Liver (tissue), 3 donors: ENCODE measurements at regions not wholly inside any gene's neighbourhood (a gene's known extent, or its start where the extent isn't known, plus 50 kb on each side); places are given as distances from the start of the nearest gene placed in this dataset.

Source experiments
- EGR1 ChIP-seq, 2 donors: IDR thresholded peaks; 2 replicates each; pipeline ENCODE4 v1.6.1; 2016 to 2018; ENCODE audit warnings: antibody characterized with exemption in 2 of 2, low read depth in 2 of 2
- HNF4G ChIP-seq: IDR thresholded peaks from 2 replicates; pipeline ENCODE4 v1.6.1; 2016; ENCODE audit warnings: antibody characterized with exemption
- MAX ChIP-seq: IDR thresholded peaks from 2 replicates; pipeline ENCODE4 v1.6.1; 2016; ENCODE audit warnings: antibody characterized with exemption
- REST ChIP-seq: IDR thresholded peaks from 2 replicates; pipeline ENCODE4 v1.6.1; 2016; ENCODE audit warnings: antibody characterized with exemption, mild to moderate bottlenecking
- RXRA ChIP-seq, 2 donors: IDR thresholded peaks; 2 replicates each; pipeline ENCODE4 v1.6.1; 2017 to 2018; ENCODE audit warnings: antibody characterized with exemption in 2 of 2, mild to moderate bottlenecking in 1 of 2
- TAF1 ChIP-seq: conservative IDR thresholded peaks from 2 replicates; pipeline ENCODE4 v1.6.1; 2016; ENCODE audit warnings: antibody characterized with exemption, mild to moderate bottlenecking
- YY1 ChIP-seq: IDR thresholded peaks from 2 replicates; pipeline ENCODE4 v1.6.1; 2016; ENCODE audit warnings: antibody characterized with exemption, mild to moderate bottlenecking
- TF ChIP-seq, protein P1 (sequence below): fragments of 150-350 bp; IDR thresholded peaks from 2 replicates; pipeline ENCODE4 v1.5.1; 2017; ENCODE audit warnings: improper control_type of control experiment, low read depth, low read length; ENCODE audit not compliant: missing input control
- donor health status: healthy.
- donor health status: healthy.

DNA sequence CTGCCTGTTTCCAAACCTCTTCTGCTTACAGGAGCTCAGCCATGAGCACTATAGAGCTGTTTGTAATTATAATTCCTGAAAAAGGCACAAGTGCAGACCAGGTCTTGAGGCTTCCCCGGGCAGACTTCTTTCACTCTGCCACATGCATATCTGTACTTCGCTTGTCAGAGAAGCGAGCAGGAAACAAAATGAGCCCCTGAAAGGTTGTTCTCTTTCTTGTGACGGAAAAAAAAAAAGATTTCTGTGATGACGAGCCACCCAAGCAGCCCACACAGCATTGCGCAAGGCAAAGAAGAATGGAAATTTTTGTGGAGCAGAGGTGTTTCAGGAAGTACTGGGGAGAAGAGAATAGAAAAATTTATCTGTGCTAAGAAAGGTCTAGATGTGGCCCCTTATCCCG, 54.0 kb upstream of the LINC00305 start:
- TF ChIP-seq, protein P1, sequence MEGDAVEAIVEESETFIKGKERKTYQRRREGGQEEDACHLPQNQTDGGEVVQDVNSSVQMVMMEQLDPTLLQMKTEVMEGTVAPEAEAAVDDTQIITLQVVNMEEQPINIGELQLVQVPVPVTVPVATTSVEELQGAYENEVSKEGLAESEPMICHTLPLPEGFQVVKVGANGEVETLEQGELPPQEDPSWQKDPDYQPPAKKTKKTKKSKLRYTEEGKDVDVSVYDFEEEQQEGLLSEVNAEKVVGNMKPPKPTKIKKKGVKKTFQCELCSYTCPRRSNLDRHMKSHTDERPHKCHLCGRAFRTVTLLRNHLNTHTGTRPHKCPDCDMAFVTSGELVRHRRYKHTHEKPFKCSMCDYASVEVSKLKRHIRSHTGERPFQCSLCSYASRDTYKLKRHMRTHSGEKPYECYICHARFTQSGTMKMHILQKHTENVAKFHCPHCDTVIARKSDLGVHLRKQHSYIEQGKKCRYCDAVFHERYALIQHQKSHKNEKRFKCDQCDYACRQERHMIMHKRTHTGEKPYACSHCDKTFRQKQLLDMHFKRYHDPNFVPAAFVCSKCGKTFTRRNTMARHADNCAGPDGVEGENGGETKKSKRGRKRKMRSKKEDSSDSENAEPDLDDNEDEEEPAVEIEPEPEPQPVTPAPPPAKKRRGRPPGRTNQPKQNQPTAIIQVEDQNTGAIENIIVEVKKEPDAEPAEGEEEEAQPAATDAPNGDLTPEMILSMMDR, result no peak
- TF ChIP-seq EGR1 (IDR thresholded peaks at IDR 0.05; ENCODE audit: low read depth in 2 of 2) (no peak), RXRA (IDR thresholded peaks at IDR 0.05) (no peak), HNF4G (no peak), YY1 (no peak), REST (no peak), MAX (no peak), TAF1 (no peak)
